K562 (cell line): ENCODE measurements at regions not wholly inside any gene's neighbourhood (a gene's known extent, or its start where the extent isn't known, plus 50 kb on each side); places are given as distances from the start of the nearest gene placed in this dataset.

Source experiments
- ATAC-seq: fragments of 200-7000 bp; cut with Tn5 transposase; 3 replicates; pipeline ENCODE4 v1.9.1; 2020; ENCODE audit warnings: moderate library complexity
- BruUV-seq: library from RNA; stranded (reverse); fragments of 400-500 nt; replicated peaks from 2 replicates; lab custom pipeline; 2021; lab: Mats Ljungman, UMichigan
- CTCF ChIA-PET: fragments of 300-600 bp; formaldehyde crosslinking; extraction: SDS; loops from one replicate; lab custom pipeline; 2021; ENCODE audit warnings: low intra/inter-chr PET ratio; lab: Yijun Ruan, JAX
- POLR2A ChIA-PET: fragments of 300-600, 350-650 bp; sonication (Branson Sonifier 250); formaldehyde crosslinking; extraction: SDS; loops from one replicate; lab custom pipeline; 2021; ENCODE audit warnings: antibody characterized with exemption, inconsistent platforms; lab: Yijun Ruan, JAX
- DNase-seq, 4 experiments: peaks; one replicate each; pipeline versions ENCODE4 v3.0.0 to v3.0.0-alpha.2; 2011 to 2018; ENCODE audit warnings: low spot score in 3 of 4, mixed read lengths in 3 of 4; ENCODE audit errors: extremely low read depth in 1 of 4
- FAIRE-seq: peaks from 2 replicates; lab custom pipeline; 2011; peaks lifted over from hg19 to GRCh38; lab: Jason Lieb, UNC
- H2AFZ ChIP-seq: 2 replicates; pipeline ENCODE4 v1.6.0; 2011; ENCODE audit warnings: low read depth, low read length, control low read depth, inconsistent platforms
- H3K27ac ChIP-seq: fragments of 200-600 bp; 3 replicates; pipeline ENCODE4 v1.8.0; 2011; ENCODE audit warnings: low read depth, mild to moderate bottlenecking, control low read depth, inconsistent platforms, low read length, moderate library complexity, mixed read lengths; ENCODE audit errors: extremely low read depth
- H3K27me3 ChIP-seq, 2 experiments: fragments of 300-600 bp in 1 of 2; 2 replicates in 1 of 2; 3 replicates in 1 of 2; pipeline versions ENCODE4 v1.6.0 to v1.8.0; 2011; ENCODE audit warnings: inconsistent platforms in 2 of 2, low read length in 2 of 2, mild to moderate bottlenecking in 1 of 2, mixed read lengths in 1 of 2, moderate library complexity in 1 of 2; ENCODE audit not compliant: control insufficient read depth in 2 of 2, insufficient read depth in 2 of 2
- H3K36me3 ChIP-seq: fragments of 300-600 bp; 3 replicates; pipeline ENCODE4 v1.8.0; 2011; ENCODE audit warnings: mild to moderate bottlenecking, low read length, inconsistent platforms; ENCODE audit not compliant: control insufficient read depth, insufficient read depth
- H3K4me1 ChIP-seq, 2 experiments: fragments of 200-600 bp in 1 of 2; replicated peaks in 1 of 2; 2 replicates in 1 of 2; 3 replicates in 1 of 2; pipeline versions ENCODE4 v1.5.1 to v1.8.0; 2011; ENCODE audit warnings: inconsistent platforms in 2 of 2, low read length in 2 of 2, mild to moderate bottlenecking in 1 of 2, mixed read lengths in 1 of 2, moderate library complexity in 1 of 2; ENCODE audit not compliant: control insufficient read depth in 2 of 2, insufficient read depth in 2 of 2
- H3K4me2 ChIP-seq: 2 replicates; pipeline ENCODE4 v1.6.1; 2011; ENCODE audit warnings: low read length, control low read depth, inconsistent platforms, mixed read lengths; ENCODE audit not compliant: insufficient read depth
- H3K4me3 ChIP-seq: fragments of 200-600 bp; sonication (generic), shearing (Covaris generic); 2 replicates; pipeline ENCODE4 v1.5.1; 2016; ENCODE audit warnings: control low read depth, inconsistent platforms
- H3K79me2 ChIP-seq: fragments of 200-600 bp; 3 replicates; pipeline ENCODE4 v1.8.0; 2011; ENCODE audit warnings: low read length, inconsistent platforms; ENCODE audit not compliant: control insufficient read depth, insufficient read depth
- H3K9ac ChIP-seq, 2 experiments: 2 replicates each; pipeline versions ENCODE4 v1.6.0 to v1.6.1; 2011; ENCODE audit warnings: low read depth in 2 of 2, low read length in 2 of 2, control low read depth in 1 of 2, inconsistent platforms in 1 of 2, mild to moderate bottlenecking in 1 of 2, mixed read lengths in 1 of 2; ENCODE audit not compliant: insufficient read depth in 1 of 2
- H3K9me1 ChIP-seq: one replicate; pipeline ENCODE4 v1.6.0; 2011; ENCODE audit warnings: inconsistent platforms, mild to moderate bottlenecking, low read length, moderate library complexity; ENCODE audit not compliant: control insufficient read depth, insufficient read depth
- H3K9me3 ChIP-seq: replicated peaks from 2 replicates; pipeline ENCODE4 v1.5.1; 2011; ENCODE audit warnings: low read depth, low read length, inconsistent platforms; ENCODE audit not compliant: control insufficient read depth, insufficient read depth
- H4K20me1 ChIP-seq: replicated peaks from 2 replicates; pipeline ENCODE4 v1.6.1; 2011; ENCODE audit warnings: low read length, inconsistent platforms, mixed read lengths; ENCODE audit not compliant: control insufficient read depth, insufficient read depth
- DIDO1 ChIP-seq: fragments of 450-650 bp; IDR thresholded peaks from 2 replicates; pipeline ENCODE4 v1.6.1; 2016; ENCODE audit warnings: low read depth, missing biosample characterization, missing genetic modification characterization
- DLX4 ChIP-seq: fragments of 250-450 bp; sonication (Bioruptor Pico); IDR thresholded peaks from 2 replicates; pipeline ENCODE4 v1.6.1; 2021; ENCODE audit warnings: mild to moderate bottlenecking
- HLTF ChIP-seq: fragments of 450-650 bp; IDR thresholded peaks from 2 replicates; pipeline ENCODE4 v1.6.1; 2016
- MCM7 ChIP-seq, 2 experiments: fragments of 450-650 bp; IDR thresholded peaks; 2 replicates each; pipeline ENCODE4 v1.6.1; 2016 to 2018
- PHF20 ChIP-seq: fragments of 450-650 bp; IDR thresholded peaks from 2 replicates; pipeline ENCODE4 v1.6.1; 2018; ENCODE audit not compliant: partially characterized antibody
- POLR3G ChIP-seq: IDR thresholded peaks from 2 replicates; pipeline ENCODE4 v1.6.1; 2011; ENCODE audit not compliant: insufficient read length, insufficient replicate concordance; ENCODE audit errors: extremely low read depth
- STAG1 ChIP-seq: sonication (generic); formaldehyde crosslinking; IDR thresholded peaks from 2 replicates; pipeline ENCODE4 v1.5.0; 2020; ENCODE audit warnings: missing genetic modification reagents, borderline replicate concordance
- ZBTB33 ChIP-seq: sonication (generic); formaldehyde crosslinking; IDR thresholded peaks from 2 replicates; pipeline ENCODE4 v1.8.1; 2023; ENCODE audit warnings: mild to moderate bottlenecking, missing genetic modification reagents
- ZNF589 ChIP-seq: fragments of 200-800 bp; sonication (Bioruptor generic); IDR thresholded peaks from 2 replicates; pipeline ENCODE4 v1.6.1; 2016; ENCODE audit warnings: low read depth, missing genetic modification characterization, missing compliant biosample characterization
- ZNF668 ChIP-seq: fragments of 250-450 bp; sonication (Bioruptor Pico); IDR thresholded peaks from 2 replicates; pipeline ENCODE4 v1.8.0; 2022; ENCODE audit warnings: mild to moderate bottlenecking, inconsistent platforms
- WGBS: fragments of 100-300 bp; shearing (Covaris generic); methylation state at CpG from one replicate; pipeline ENCODE4 v1.1.6; 2016; ENCODE audit warnings: low coverage, mixed read lengths; ENCODE audit not compliant: insufficient coverage; ENCODE audit errors: missing lambda C conversion rate; 5-methylcytosine and 5-hydroxymethylcytosine counted together
- in situ Hi-C: fragments of 300-500 bp; cut with MboI; formaldehyde crosslinking; loops from 4 replicates; pipeline ENCODE4 v1.15.0; 2018; ENCODE audit warnings: inconsistent platforms, mixed read lengths
- intact Hi-C: fragments of 100-400 bp; cut with micrococcal nuclease; formaldehyde crosslinking; loops from 2 replicates; pipeline ENCODE4 v1.14.2; 2022

- BruUV-seq: no TSS peak
- H2AFZ ChIP-seq: no peak overlapping the region
- no peaks in the 10 kb centered on the region for H3K27me3 ChIP-seq
- POLR2A ChIA-PET: no interaction called here
- H3K27ac ChIP-seq: no peak overlapping the region
- no peaks in the 10 kb centered on the region for H3K79me2 ChIP-seq
- H3K9ac ChIP-seq: no peak overlapping the region
- H4K20me1 ChIP-seq: no peaks in the 10 kb centered on the region
- ATAC-seq (no peak), FAIRE-seq (no peak), DNase-seq (no peak)
- TF ChIP-seq MCM7 (IDR thresholded peaks at IDR 0.05) (no peak), ZNF668 (CRISPR knock-in tag) (no peak), ZBTB33 (CRISPR knock-in tag) (no peak), PHF20 (no peak), POLR3G (no peak), HLTF (no peak), DIDO1 (tag) (no peak), STAG1 (CRISPR knock-in tag) (no peak), DLX4 (no peak), ZNF589 (no peak)
- no peaks in the 10 kb centered on the region for H3K4me1 ChIP-seq
- in situ Hi-C loops (no loop called here), intact Hi-C loops (no loop called here)
- 1% methylated on average over 8 of the region's 8 CpGs for WGBS
- no peaks in the 10 kb centered on the region for H3K9me1 ChIP-seq
- H3K9me3 ChIP-seq: no peaks in the 10 kb centered on the region
- H3K36me3 ChIP-seq: no peaks in the 10 kb centered on the region
- CTCF ChIA-PET: no interaction called here
- no peak overlapping the region for H3K4me3 ChIP-seq
- no peak overlapping the region for H3K4me2 ChIP-seq
These were observed 471.4 kb upstream of the RBFOX1 start for GRCh38 chr16:6861135-6861814.
